ENCODE measurements at regions not wholly inside any gene's neighbourhood (a gene's known extent, or its start where the extent isn't known, plus 50 kb on each side); places are given as distances from the start of the nearest gene placed in this dataset.

GRCh38 chr21:43277481-43278351, 108.9 kb downstream of the CRYAA start:
- Histone ChIP-seq H3K4me3 (ENCODE audit: low read depth in 1 of 5, low read length in 5 of 5) (no peak overlapping the region), H3K27me3 (ENCODE audit: control insufficient read depth in 5 of 5, insufficient read depth in 4 of 5, low read length in 5 of 5) (peaks cover 18 to 54% (median 38%) of the 10 kb centered on the region in 5 donors), H3K9me3 (ENCODE audit: control insufficient read depth in 5 of 5, low read length in 5 of 5) (no peaks in the 10 kb centered on the region), H3K9ac (ENCODE audit: low read length in 5 of 5) (peak overlapping the region in 1 of 5 donors; percentile 41), H3K27ac (ENCODE audit: low read depth, low read length) (no peak overlapping the region), H3K36me3 (ENCODE audit: control insufficient read depth in 5 of 5, insufficient read depth in 5 of 5, low read length in 5 of 5) (no peaks in the 10 kb centered on the region), H3K4me1 (ENCODE audit: control insufficient read depth in 5 of 5, insufficient read depth in 5 of 5, low read length in 5 of 5) (peaks cover 0 to 15% (median 8%) of the 10 kb centered on the region in 5 donors)

- H3K9ac ChIP-seq (ENCODE audit: low read length in 5 of 5): no peak overlapping the region
Observed at GRCh38 chr21:43276811-43277210, 108.0 kb downstream of the CRYAA start.

GRCh38 chr21:43275421-43276211, 106.8 kb downstream of the CRYAA start:
- H3K9ac ChIP-seq (ENCODE audit: low read length in 5 of 5): no peak overlapping the region
- H3K27ac ChIP-seq (ENCODE audit: low read depth, low read length): no peak overlapping the region
- H3K9me3 ChIP-seq (ENCODE audit: control insufficient read depth in 5 of 5, low read length in 5 of 5): no peaks in the 10 kb centered on the region
- H3K27me3 ChIP-seq (ENCODE audit: control insufficient read depth in 5 of 5, insufficient read depth in 4 of 5, low read length in 5 of 5): peaks cover 18 to 59% (median 48%) of the 10 kb centered on the region in 5 donors
- H3K4me1 ChIP-seq (ENCODE audit: control insufficient read depth in 5 of 5, insufficient read depth in 5 of 5, low read length in 5 of 5): peaks cover 0 to 13% (median 8%) of the 10 kb centered on the region in 5 donors
- H3K4me3 ChIP-seq (ENCODE audit: low read depth in 1 of 5, low read length in 5 of 5): no peak overlapping the region
- no peaks in the 10 kb centered on the region for H3K36me3 ChIP-seq (ENCODE audit: control insufficient read depth in 5 of 5, insufficient read depth in 5 of 5, low read length in 5 of 5)

More at GRCh38 chr21:43276811-43277210, 108.0 kb downstream of the CRYAA start:
- no peak overlapping the region for H3K4me3 ChIP-seq (ENCODE audit: low read depth in 1 of 5, low read length in 5 of 5)
- peaks cover 0 to 13% (median 8%) of the 10 kb centered on the region in 5 donors for H3K4me1 ChIP-seq (ENCODE audit: control insufficient read depth in 5 of 5, insufficient read depth in 5 of 5, low read length in 5 of 5)
- H3K9me3 ChIP-seq (ENCODE audit: control insufficient read depth in 5 of 5, low read length in 5 of 5): no peaks in the 10 kb centered on the region
- no peak overlapping the region for H3K27ac ChIP-seq (ENCODE audit: low read depth, low read length)
- H3K36me3 ChIP-seq (ENCODE audit: control insufficient read depth in 5 of 5, insufficient read depth in 5 of 5, low read length in 5 of 5): no peaks in the 10 kb centered on the region
- H3K27me3 ChIP-seq (ENCODE audit: control insufficient read depth in 5 of 5, insufficient read depth in 4 of 5, low read length in 5 of 5): peaks cover 18 to 59% (median 43%) of the 10 kb centered on the region in 5 donors

DNA sequence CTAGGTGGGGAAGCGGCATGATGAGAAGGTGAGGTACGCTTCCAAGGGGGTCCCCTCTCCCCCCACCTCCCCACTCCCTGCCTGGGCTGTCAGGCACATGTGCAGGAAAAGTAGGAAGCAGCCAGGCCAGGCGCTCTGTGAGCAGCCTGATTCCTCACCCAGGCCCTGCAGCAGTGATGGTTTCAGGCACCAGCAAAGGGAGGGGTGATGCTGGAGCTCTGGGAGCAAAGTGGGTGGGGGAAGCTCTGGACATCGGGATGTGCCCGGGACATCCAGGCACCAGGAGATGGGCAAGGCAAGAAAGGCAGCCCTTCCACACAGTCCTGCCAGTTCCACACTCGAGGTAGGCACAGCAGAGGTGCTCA, 106.1 kb downstream of the CRYAA start:
- no peak overlapping the region for H3K4me3 ChIP-seq (ENCODE audit: low read depth in 1 of 5, low read length in 5 of 5)
- no peaks in the 10 kb centered on the region for H3K9me3 ChIP-seq (ENCODE audit: control insufficient read depth in 5 of 5, low read length in 5 of 5)
- no peak overlapping the region for H3K9ac ChIP-seq (ENCODE audit: low read length in 5 of 5)
- H3K36me3 ChIP-seq (ENCODE audit: control insufficient read depth in 5 of 5, insufficient read depth in 5 of 5, low read length in 5 of 5): no peaks in the 10 kb centered on the region
- peaks cover 0 to 13% (median 8%) of the 10 kb centered on the region in 5 donors for H3K4me1 ChIP-seq (ENCODE audit: control insufficient read depth in 5 of 5, insufficient read depth in 5 of 5, low read length in 5 of 5)
- H3K27ac ChIP-seq (ENCODE audit: low read depth, low read length): no peak overlapping the region
- peaks cover 18 to 59% (median 48%) of the 10 kb centered on the region in 5 donors for H3K27me3 ChIP-seq (ENCODE audit: control insufficient read depth in 5 of 5, insufficient read depth in 4 of 5, low read length in 5 of 5)

- Histone ChIP-seq H3K9me3 (ENCODE audit: control insufficient read depth in 5 of 5, low read length in 5 of 5) (no peaks in the 10 kb centered on the region), H3K4me3 (ENCODE audit: low read depth in 1 of 5, low read length in 5 of 5) (no peak overlapping the region), H3K36me3 (ENCODE audit: control insufficient read depth in 5 of 5, insufficient read depth in 5 of 5, low read length in 5 of 5) (no peaks in the 10 kb centered on the region), H3K9ac (ENCODE audit: low read length in 5 of 5) (no peak overlapping the region), H3K27ac (ENCODE audit: low read depth, low read length) (no peak overlapping the region), H3K4me1 (ENCODE audit: control insufficient read depth in 5 of 5, insufficient read depth in 5 of 5, low read length in 5 of 5) (peaks cover 0 to 16% (median 12%) of the 10 kb centered on the region in 5 donors), H3K27me3 (ENCODE audit: control insufficient read depth in 5 of 5, insufficient read depth in 4 of 5, low read length in 5 of 5) (peaks cover 18 to 57% (median 48%) of the 10 kb centered on the region in 5 donors)
Observed at GRCh38 chr21:43274022-43274945, 105.5 kb downstream of the CRYAA start.

DNA sequence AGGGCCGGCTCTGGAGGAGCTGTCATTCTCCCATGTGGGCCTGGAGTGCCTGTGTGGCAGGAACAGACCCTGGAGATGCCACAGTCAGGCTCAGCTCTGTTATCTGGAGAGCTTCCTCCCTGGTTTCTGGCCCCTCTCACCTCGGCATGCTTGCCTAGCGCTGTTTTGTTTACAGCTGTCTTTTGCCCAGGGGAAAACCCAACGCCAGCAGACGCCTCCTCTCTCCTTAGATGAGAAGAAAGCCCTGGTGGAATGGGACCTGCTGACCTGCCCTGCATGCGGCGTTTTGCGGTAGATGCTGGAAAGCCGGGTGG, 104.9 kb downstream of the CRYAA start:
- no peak overlapping the region for H3K4me3 ChIP-seq (ENCODE audit: low read depth in 1 of 5, low read length in 5 of 5)

GRCh38 chr21:43273016-43273707, 104.4 kb downstream of the CRYAA start:
- peaks cover 0 to 24% (median 13%) of the 10 kb centered on the region in 5 donors for H3K4me1 ChIP-seq (ENCODE audit: control insufficient read depth in 5 of 5, insufficient read depth in 5 of 5, low read length in 5 of 5)
- H3K9ac ChIP-seq (ENCODE audit: low read length in 5 of 5): no peak overlapping the region
- no peak overlapping the region for H3K4me3 ChIP-seq (ENCODE audit: low read depth in 1 of 5, low read length in 5 of 5)
- H3K27ac ChIP-seq (ENCODE audit: low read depth, low read length): no peak overlapping the region
- no peaks in the 10 kb centered on the region for H3K9me3 ChIP-seq (ENCODE audit: control insufficient read depth in 5 of 5, low read length in 5 of 5)
- H3K36me3 ChIP-seq (ENCODE audit: control insufficient read depth in 5 of 5, insufficient read depth in 5 of 5, low read length in 5 of 5): no peaks in the 10 kb centered on the region
- H3K27me3 ChIP-seq (ENCODE audit: control insufficient read depth in 5 of 5, insufficient read depth in 4 of 5, low read length in 5 of 5): peaks cover 9 to 46% (median 38%) of the 10 kb centered on the region in 5 donors

More for the DNA sequence above, 104.9 kb downstream of the CRYAA start:
- Histone ChIP-seq H3K27ac (ENCODE audit: low read depth, low read length) (no peak overlapping the region), H3K9ac (ENCODE audit: low read length in 5 of 5) (no peak overlapping the region), H3K4me1 (ENCODE audit: control insufficient read depth in 5 of 5, insufficient read depth in 5 of 5, low read length in 5 of 5) (peaks cover 0 to 23% (median 13%) of the 10 kb centered on the region in 5 donors), H3K36me3 (ENCODE audit: control insufficient read depth in 5 of 5, insufficient read depth in 5 of 5, low read length in 5 of 5) (no peaks in the 10 kb centered on the region), H3K9me3 (ENCODE audit: control insufficient read depth in 5 of 5, low read length in 5 of 5) (no peaks in the 10 kb centered on the region), H3K27me3 (ENCODE audit: control insufficient read depth in 5 of 5, insufficient read depth in 4 of 5, low read length in 5 of 5) (peaks cover 12 to 51% (median 42%) of the 10 kb centered on the region in 5 donors)

DNA sequence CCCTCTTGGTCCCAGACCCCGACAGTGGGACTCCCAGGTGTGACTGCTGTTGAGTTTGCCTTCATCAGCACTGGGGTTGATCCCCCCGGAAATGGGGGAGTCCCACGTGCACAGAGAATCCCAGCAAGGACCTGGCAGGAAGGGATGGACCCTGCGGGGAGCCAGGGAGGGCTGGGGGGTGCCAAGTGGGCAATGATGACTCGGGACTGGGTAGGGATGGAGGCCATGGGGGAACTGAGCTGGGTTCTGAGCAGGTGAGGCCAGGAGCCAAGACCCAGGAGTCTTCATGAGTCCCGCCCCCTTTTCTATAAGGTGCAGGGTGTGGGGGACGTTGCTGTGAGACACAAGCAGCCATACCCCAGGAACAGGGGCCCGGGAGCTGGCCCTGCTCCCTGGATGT, 103.8 kb downstream of the CRYAA start:
- Histone ChIP-seq H3K4me1 (ENCODE audit: control insufficient read depth in 5 of 5, insufficient read depth in 5 of 5, low read length in 5 of 5) (peaks cover 0 to 20% (median 7%) of the 10 kb centered on the region in 5 donors), H3K4me3 (ENCODE audit: low read depth in 1 of 5, low read length in 5 of 5) (no peak overlapping the region), H3K9me3 (ENCODE audit: control insufficient read depth in 5 of 5, low read length in 5 of 5) (no peaks in the 10 kb centered on the region), H3K27ac (ENCODE audit: low read depth, low read length) (no peak overlapping the region), H3K27me3 (ENCODE audit: control insufficient read depth in 5 of 5, insufficient read depth in 4 of 5, low read length in 5 of 5) (peaks cover 9 to 43% (median 35%) of the 10 kb centered on the region in 5 donors), H3K36me3 (ENCODE audit: control insufficient read depth in 5 of 5, insufficient read depth in 5 of 5, low read length in 5 of 5) (no peaks in the 10 kb centered on the region), H3K9ac (ENCODE audit: low read length in 5 of 5) (no peak overlapping the region)

- H3K36me3 ChIP-seq (ENCODE audit: control insufficient read depth in 5 of 5, insufficient read depth in 5 of 5, low read length in 5 of 5): no peaks in the 10 kb centered on the region
- H3K27me3 ChIP-seq (ENCODE audit: control insufficient read depth in 5 of 5, insufficient read depth in 4 of 5, low read length in 5 of 5): peaks cover 9 to 38% (median 27%) of the 10 kb centered on the region in 5 donors
- no peak overlapping the region for H3K9ac ChIP-seq (ENCODE audit: low read length in 5 of 5)
- no peak overlapping the region for H3K27ac ChIP-seq (ENCODE audit: low read depth, low read length)
- H3K9me3 ChIP-seq (ENCODE audit: control insufficient read depth in 5 of 5, low read length in 5 of 5): no peaks in the 10 kb centered on the region
- H3K4me1 ChIP-seq (ENCODE audit: control insufficient read depth in 5 of 5, insufficient read depth in 5 of 5, low read length in 5 of 5): peaks cover 0 to 27% (median 12%) of the 10 kb centered on the region in 5 donors
- H3K4me3 ChIP-seq (ENCODE audit: low read depth in 1 of 5, low read length in 5 of 5): no peak overlapping the region
Observed at GRCh38 chr21:43271452-43272020, 102.7 kb downstream of the CRYAA start.
